Stimulated activated naive B cell treated with anti-CD40 and anti-IgM and Interleukin-4, amounts not matched to agents 10 μg/mL and 1 μg/mL and 100 μg/mL, for 72 hours (primary cell): ENCODE measurements at regions not wholly inside any gene's neighbourhood (a gene's known extent, or its start where the extent isn't known, plus 50 kb on each side); places are given as distances from the start of the nearest gene placed in this dataset.
"Not testable (repeated sequence)": the region's sequence is repeated elsewhere in the genome, so short reads cannot be mapped to it uniquely, and the experiment has no call there.

Source experiments
- ATAC-seq, 2 donors: fragments of 150-1000 bp; cut with Tn5 transposase; replicated peaks; 2 replicates each; pipeline ENCODE4 v1.10.0; 2021; ENCODE audit warnings: moderate library complexity in 1 of 2
- DNase-seq: peaks from one replicate; pipeline ENCODE4 v3.0.0; 2021
- H3K27ac Mint-ChIP-seq: one replicate; pipeline ENCODE4 v1.8.0; 2022; ENCODE audit warnings: mild to moderate bottlenecking, mixed read lengths
- H3K27me3 Mint-ChIP-seq, 2 donors: one replicate each; pipeline ENCODE4 v1.8.0; 2022; ENCODE audit warnings: mixed read lengths in 2 of 2
- H3K36me3 Mint-ChIP-seq, 2 donors: one replicate each; pipeline ENCODE4 v1.8.0; 2022; ENCODE audit warnings: mixed read lengths in 2 of 2, mild to moderate bottlenecking in 1 of 2
- H3K4me1 Mint-ChIP-seq, 2 donors: one replicate each; pipeline ENCODE4 v1.8.0; 2022; ENCODE audit warnings: mixed read lengths in 2 of 2, mild to moderate bottlenecking in 1 of 2
- H3K4me3 Mint-ChIP-seq, 2 donors: one replicate each; pipeline ENCODE4 v1.8.0; 2022; ENCODE audit warnings: mild to moderate bottlenecking in 2 of 2, mixed read lengths in 2 of 2, moderate library complexity in 1 of 2
- H3K9me3 Mint-ChIP-seq, 2 donors: one replicate each; pipeline ENCODE4 v1.8.0; 2022; ENCODE audit warnings: mixed read lengths in 2 of 2, mild to moderate bottlenecking in 1 of 2

DNA sequence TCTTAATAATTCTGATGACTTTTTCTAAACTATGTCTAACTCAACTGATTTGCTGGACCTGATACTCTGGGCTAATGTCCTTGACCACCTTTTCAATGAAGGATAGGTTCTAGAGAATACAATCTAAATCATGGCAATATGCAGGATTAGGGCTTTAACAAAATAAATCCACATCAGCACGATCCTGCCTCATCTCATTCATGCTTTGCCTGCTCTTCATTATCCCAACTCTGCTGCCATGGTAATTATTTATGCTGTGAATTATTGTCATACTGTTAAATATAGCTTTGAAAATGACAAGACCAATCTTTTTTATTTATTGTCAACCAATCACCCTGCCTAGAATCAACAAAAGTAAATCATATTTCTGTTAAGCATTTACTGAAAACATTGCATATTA is 2176.7 kb upstream of the AGA start:
- H3K4me3 Mint-ChIP-seq = no peak overlapping the region
- no peaks in the 10 kb centered on the region for H3K27me3 Mint-ChIP-seq
- DNase-seq (no peak), ATAC-seq (no peak)
- no peaks in the 10 kb centered on the region for H3K4me1 Mint-ChIP-seq
- no peaks in the 10 kb centered on the region for H3K36me3 Mint-ChIP-seq
- H3K27ac Mint-ChIP-seq = no peak overlapping the region
- H3K9me3 Mint-ChIP-seq = no peaks in the 10 kb centered on the region

DNA sequence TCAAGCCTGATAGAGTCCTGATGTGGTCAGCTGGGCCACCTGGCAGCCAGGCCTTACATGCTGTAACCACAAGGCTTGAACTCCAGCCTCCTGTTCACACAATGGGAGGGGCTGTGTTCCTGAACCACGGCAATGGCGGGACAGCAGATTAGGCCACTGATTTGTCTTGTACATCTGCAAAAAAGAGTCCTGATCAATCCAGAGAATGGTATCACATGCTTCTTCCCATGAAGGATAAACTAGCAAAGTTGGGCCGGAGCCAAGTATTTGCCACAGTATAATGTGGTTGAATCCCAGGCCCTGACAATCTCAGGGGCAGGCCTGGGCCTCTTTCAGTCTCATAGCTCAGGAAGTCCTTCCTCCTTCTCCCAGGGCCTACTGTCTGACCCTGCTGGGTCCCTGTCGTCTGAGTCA is 2182.5 kb upstream of the AGA start:
- Mint-ChIP-seq H3K9me3 (no peaks in the 10 kb centered on the region), H3K4me1 (no peaks in the 10 kb centered on the region), H3K27me3 (no peaks in the 10 kb centered on the region), H3K4me3 (no peak overlapping the region), H3K36me3 (no peaks in the 10 kb centered on the region), H3K27ac (no peak overlapping the region)
- no peak for ATAC-seq
- no peak for DNase-seq

DNA sequence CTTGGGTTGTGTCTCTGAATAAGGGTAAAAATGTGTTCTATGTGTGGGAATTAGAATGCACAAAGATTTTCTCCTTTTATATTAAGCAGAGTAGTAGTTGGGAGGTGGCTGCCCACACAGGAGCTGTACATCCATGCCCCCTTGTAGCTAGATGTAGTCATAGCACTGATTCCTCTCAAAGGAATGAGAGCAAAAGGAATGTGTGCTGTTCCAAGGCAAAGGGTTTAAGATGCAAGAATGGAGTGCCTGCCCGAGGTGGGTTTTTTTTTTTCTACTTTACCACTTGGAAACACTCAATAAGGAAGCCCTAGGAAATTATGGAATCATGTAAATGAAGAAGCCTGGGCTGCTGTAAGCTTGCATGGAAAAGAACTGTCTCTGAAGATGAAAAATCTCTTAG is 2183.2 kb upstream of the AGA start:
- DNase-seq (no peak), ATAC-seq (no peak)
- Mint-ChIP-seq H3K36me3 (no peaks in the 10 kb centered on the region), H3K4me1 (no peaks in the 10 kb centered on the region), H3K9me3 (no peaks in the 10 kb centered on the region), H3K27me3 (no peaks in the 10 kb centered on the region), H3K27ac (no peak overlapping the region), H3K4me3 (no peak overlapping the region)

DNA sequence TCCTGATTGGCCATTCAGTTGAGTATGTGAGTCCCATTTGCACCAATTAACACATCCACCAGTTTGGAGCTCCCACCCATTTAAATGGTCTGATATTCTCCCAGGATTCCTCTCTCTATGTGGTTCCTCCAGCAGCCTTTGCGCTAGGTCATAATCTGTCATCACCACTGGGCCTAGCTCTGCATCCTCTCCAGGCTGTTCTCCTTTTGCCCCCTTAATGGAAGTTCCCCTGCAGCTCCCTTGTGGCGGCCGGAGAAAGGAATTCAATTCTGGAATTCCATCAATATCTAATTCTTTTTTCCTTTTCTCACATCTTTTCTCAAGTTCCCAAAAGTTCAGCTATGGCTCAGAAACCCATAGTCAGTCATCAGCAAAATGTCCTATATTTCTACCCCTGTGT is 2184.4 kb upstream of the AGA start:
- Mint-ChIP-seq H3K36me3 (no peaks in the 10 kb centered on the region), H3K4me1 (no peaks in the 10 kb centered on the region), H3K9me3 (no peaks in the 10 kb centered on the region), H3K27me3 (no peaks in the 10 kb centered on the region), H3K27ac (no peak overlapping the region), H3K4me3 (no peak overlapping the region)
- ATAC-seq (no peak), DNase-seq (no peak)

DNA sequence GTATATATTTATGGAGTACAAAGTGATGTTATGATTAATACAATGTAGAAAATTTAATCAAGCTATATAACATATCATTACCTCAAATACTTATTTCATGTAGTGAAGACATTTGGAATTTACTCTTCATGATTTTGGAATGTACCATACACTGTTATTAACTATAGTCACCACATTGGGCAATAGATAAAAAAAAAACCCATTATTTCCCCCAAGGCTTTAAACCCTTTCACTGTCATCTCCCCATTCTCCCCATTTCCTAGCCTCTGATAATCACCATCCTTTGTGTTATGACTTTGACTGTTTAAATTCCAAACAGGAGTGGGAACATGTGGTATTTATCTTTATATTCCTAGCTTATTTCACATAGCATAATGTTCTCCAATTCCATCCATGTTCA is 2189.1 kb upstream of the AGA start:
- Mint-ChIP-seq H3K4me3 (no peak overlapping the region), H3K27me3 (no peaks in the 10 kb centered on the region), H3K27ac (no peak overlapping the region), H3K4me1 (no peaks in the 10 kb centered on the region), H3K9me3 (no peaks in the 10 kb centered on the region), H3K36me3 (no peaks in the 10 kb centered on the region)
- no peak for DNase-seq
- no peak for ATAC-seq

DNA sequence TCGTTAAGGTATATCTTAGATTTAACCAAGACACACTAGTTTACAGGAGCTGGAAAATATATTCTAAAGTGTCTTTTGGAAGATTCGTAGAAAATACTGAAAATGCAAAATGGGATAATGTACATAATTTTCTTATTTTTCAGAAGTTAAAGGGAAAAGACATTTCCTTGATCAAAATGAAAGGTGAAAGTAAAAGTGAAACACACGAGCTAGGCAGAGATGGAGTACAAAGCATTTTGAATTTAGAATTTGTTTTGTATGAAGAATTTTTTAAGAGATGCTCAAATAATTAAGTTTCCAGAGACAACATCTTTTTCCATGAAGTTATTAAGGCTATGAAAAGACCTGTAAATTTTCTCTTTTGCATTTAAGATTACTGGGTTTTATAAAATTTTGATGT is 2192.6 kb upstream of the AGA start:
- ATAC-seq = no peak

DNA sequence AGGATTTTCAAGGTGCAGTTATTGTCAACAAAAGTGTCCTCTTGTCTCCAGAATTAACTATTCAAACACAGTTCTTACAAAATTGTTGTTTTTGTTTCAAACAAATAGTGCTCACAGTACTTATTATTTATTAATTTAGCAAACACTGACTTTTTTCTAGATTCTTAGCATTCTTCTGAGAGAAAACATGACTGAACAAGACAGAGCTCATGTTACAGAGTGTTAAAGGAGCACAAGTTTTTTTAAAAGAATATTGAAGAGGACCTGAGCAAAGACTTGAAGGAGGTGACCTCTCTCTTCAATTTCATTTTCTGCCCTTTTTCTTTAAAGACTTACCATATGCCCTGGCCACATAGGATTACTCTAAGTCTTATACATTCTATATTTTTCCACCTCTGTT is 2220.3 kb upstream of the AGA start:
- H3K27ac Mint-ChIP-seq = no peak overlapping the region
- H3K27me3 Mint-ChIP-seq = no peaks in the 10 kb centered on the region
- H3K36me3 Mint-ChIP-seq = no peaks in the 10 kb centered on the region
- H3K4me3 Mint-ChIP-seq = no peak overlapping the region
- H3K9me3 Mint-ChIP-seq = peaks cover 7 to 12% of the 10 kb centered on the region in 2 donors
- ATAC-seq (no peak), DNase-seq (no peak)
- no peaks in the 10 kb centered on the region for H3K4me1 Mint-ChIP-seq

More for the DNA sequence above, 2192.6 kb upstream of the AGA start:
- Mint-ChIP-seq H3K36me3 (no peaks in the 10 kb centered on the region), H3K4me3 (no peak overlapping the region), H3K27me3 (no peaks in the 10 kb centered on the region), H3K4me1 (no peaks in the 10 kb centered on the region), H3K9me3 (peaks cover 0 to 2% of the 10 kb centered on the region in 2 donors), H3K27ac (no peak overlapping the region)
- DNase-seq = no peak

DNA sequence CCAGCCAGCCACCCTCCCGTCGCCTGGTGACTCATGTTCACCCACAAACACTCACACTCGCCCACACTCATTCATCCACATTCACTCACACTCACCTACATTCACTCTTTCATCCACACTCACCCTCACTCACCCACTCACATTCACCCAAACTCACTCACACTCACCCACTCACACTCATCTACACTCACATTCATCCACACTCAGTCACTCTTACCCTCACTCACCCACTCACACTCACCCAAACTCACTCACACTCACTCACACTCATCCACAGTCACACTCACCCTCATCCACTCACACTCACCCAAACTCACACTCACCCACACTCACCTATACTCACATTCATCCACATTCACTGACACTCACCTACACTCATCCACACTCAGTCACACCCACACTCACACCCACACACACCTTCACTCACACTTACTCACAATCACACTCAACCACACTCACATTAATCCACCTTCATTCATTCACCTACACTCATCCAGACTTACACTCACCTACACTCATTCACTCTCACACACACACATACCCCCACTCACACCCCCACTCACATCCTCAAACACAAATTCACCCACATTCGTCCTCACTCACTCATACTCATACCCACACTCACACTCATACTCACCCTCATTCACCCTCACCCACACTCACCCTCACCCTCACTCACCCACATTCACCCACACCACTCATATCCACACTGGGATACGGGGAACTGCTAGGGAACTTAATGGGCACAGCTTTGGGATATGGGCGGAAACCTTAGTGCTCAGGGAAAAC is 2221.6 kb upstream of the AGA start:
- ATAC-seq (no peak), DNase-seq (no peak)
- H3K9me3 Mint-ChIP-seq = peaks cover 7 to 12% of the 10 kb centered on the region in 2 donors
- no peak overlapping the region for H3K27ac Mint-ChIP-seq
- no peaks in the 10 kb centered on the region for H3K27me3 Mint-ChIP-seq
- no peaks in the 10 kb centered on the region for H3K4me1 Mint-ChIP-seq
- no peaks in the 10 kb centered on the region for H3K36me3 Mint-ChIP-seq
- no peak overlapping the region for H3K4me3 Mint-ChIP-seq

DNA sequence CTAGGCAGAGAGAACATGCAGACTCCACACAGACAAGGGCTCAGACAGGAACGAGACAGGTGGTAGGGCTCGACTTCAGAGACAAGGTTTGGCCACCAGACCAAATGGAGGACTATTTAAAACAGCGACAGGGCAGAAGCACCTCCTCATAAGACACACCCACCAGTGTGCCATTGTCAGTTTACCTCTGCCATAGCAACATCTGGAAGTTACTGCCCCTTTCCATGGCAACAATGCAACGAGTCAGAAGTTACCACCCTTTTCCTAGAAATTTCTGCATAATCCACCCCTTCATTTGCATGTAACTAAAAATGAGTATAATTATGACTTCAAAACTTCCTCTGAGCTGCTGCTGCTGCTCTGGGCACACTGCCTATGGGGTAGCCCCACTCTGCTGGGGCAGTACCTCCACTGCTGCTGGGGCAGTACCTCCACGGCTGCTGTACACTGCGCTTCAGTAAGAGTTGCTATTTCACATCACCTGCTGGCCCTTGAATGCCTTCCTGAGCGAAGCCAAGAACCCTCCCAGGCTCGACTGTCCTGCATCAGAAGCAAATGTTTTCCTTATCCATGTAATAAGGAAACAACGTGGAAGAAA is 2222.3 kb upstream of the AGA start:
- Mint-ChIP-seq H3K27ac (no peak overlapping the region), H3K36me3 (no peaks in the 10 kb centered on the region), H3K4me1 (no peaks in the 10 kb centered on the region), H3K9me3 (peaks cover 7 to 12% of the 10 kb centered on the region in 2 donors), H3K4me3 (no peak overlapping the region), H3K27me3 (no peaks in the 10 kb centered on the region)
- peak; percentile 90 to 95 for ATAC-seq
- DNase-seq = peak; percentile 8

DNA sequence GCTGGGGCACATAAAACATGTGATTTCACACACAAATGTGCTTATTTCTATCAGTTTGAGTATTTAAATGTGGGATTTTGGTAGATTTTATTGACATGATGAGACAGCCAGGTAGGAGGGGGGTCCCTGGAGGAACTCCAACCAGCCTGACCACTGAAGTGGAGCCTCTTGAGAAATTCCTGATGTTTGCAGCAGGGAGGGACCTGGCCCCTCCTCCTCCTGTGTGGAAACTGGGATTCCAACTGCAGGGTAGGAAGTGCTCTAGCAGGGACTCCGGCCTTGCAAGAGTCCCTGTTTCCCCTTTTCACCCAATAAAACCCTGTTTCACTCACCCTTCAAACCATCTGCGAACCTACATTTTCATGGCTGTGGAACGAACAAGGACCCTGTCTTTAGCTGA is 2224.0 kb upstream of the AGA start:
- DNase-seq (no peak), ATAC-seq (no peak)
- Mint-ChIP-seq H3K36me3 (no peaks in the 10 kb centered on the region), H3K27me3 (no peaks in the 10 kb centered on the region), H3K4me3 (no peak overlapping the region), H3K27ac (no peak overlapping the region), H3K9me3 (peaks cover 7 to 10% of the 10 kb centered on the region in 2 donors), H3K4me1 (no peaks in the 10 kb centered on the region)

DNA sequence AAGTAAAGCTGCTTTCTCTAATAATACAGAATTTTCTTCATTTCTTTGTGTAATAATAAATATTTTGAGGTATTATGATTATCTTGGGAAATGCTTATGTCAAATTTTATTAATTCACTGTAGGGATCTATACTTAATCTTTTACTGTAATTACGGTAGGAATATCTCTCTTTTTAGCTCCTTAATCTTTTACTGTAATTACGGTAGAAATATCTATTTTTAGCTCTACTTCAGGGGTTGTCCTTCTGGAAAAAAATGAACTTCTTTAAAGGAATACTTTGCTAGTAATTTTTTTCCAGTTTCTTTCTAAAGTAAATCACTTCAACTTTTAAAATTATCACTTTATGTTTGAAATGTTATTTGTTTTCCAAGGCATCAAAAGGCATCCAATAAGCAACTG is 2229.4 kb upstream of the AGA start:
- Mint-ChIP-seq H3K4me1 (no peaks in the 10 kb centered on the region), H3K27me3 (no peaks in the 10 kb centered on the region), H3K36me3 (no peaks in the 10 kb centered on the region), H3K9me3 (peaks cover 0 to 9% of the 10 kb centered on the region in 2 donors), H3K27ac (no peak overlapping the region), H3K4me3 (no peak overlapping the region)
- ATAC-seq (no peak), DNase-seq (no peak)

DNA sequence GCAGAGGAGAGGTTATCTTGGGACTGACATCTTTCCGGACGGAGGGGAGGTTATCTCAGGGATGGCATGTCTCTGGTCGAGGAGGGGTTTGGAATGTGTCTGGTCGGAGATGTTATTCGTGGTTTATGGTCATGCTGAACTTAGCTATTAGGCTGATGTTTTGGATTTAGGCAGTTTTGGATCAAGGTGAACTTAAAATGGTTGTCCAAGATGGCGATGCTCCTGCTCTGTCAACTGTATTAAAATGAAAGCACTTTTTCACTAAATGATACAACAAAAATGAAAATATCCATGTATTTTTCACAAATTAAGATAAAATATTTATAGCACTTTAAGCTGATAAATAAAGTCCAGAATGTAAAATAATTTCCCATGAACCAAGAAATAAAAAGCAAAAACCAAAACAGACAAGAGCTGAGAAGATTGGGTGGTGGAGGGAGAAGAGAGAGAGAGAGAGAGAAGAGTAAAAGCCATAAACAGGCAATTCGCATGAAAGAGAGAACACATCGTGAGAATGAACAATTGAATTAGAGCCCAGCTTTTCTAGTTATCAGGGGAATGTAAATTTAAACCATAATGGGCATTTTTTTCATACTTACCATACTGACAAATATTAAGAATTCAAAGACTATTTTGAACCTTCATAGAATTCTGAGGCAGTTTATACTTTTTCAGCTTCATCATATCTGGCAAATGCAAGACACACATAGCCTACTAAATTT is 2236.0 kb upstream of the AGA start:
- ATAC-seq = no peak
- H3K36me3 Mint-ChIP-seq = no peaks in the 10 kb centered on the region
- H3K4me1 Mint-ChIP-seq = no peaks in the 10 kb centered on the region
- H3K27ac Mint-ChIP-seq = no peak overlapping the region
- no peaks in the 10 kb centered on the region for H3K27me3 Mint-ChIP-seq
- H3K9me3 Mint-ChIP-seq = peaks cover 6 to 16% of the 10 kb centered on the region in 2 donors
- H3K4me3 Mint-ChIP-seq = no peak overlapping the region
- no peak for DNase-seq

DNA sequence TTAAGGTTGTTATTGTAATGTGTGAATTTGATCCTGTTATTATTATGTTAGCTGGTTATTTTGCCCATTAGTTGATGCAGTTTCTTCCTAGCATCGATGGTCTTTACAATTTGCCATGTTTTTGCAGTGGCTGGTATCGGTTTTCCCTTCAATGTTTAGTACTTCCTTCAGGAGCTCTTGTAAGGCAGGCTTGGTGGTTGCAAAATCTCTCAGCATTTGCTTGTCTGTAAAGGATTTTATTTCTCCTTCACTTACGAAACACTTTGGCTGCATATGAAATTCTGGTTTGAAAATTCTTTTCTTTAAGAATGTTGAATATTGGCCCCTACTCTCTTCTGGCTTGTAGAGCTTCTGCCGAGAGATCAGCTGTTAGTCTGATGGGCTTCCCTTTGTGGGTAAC is 2241.4 kb upstream of the AGA start:
- not testable (repeated sequence) for H3K4me1 Mint-ChIP-seq, H3K27ac Mint-ChIP-seq, H3K27me3 Mint-ChIP-seq, H3K36me3 Mint-ChIP-seq, H3K9me3 Mint-ChIP-seq, DNase-seq, H3K4me3 Mint-ChIP-seq, ATAC-seq

DNA sequence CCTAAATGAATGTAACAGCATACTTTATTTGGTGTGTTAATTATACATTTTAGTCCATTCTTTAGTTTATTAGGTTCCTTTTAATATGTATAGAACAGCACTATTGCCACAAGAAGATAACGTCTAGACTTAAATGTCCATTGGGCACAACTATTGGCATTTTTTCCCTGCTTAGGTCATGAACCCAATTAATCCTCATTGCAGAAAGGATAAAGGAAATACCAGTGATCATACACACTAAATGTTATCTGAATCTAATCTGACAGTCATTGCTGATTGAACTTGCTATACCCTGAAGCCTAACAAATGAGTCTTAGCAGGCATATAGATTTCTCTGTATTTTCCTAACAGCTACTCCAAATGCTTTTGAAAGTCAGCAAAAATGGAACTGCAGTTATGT is 2250.0 kb upstream of the AGA start:
- Mint-ChIP-seq H3K27me3 (no peaks in the 10 kb centered on the region), H3K4me3 (no peak overlapping the region), H3K27ac (no peak overlapping the region), H3K36me3 (no peaks in the 10 kb centered on the region), H3K4me1 (no peaks in the 10 kb centered on the region), H3K9me3 (no peaks in the 10 kb centered on the region)
- ATAC-seq = no peak
- no peak for DNase-seq

DNA sequence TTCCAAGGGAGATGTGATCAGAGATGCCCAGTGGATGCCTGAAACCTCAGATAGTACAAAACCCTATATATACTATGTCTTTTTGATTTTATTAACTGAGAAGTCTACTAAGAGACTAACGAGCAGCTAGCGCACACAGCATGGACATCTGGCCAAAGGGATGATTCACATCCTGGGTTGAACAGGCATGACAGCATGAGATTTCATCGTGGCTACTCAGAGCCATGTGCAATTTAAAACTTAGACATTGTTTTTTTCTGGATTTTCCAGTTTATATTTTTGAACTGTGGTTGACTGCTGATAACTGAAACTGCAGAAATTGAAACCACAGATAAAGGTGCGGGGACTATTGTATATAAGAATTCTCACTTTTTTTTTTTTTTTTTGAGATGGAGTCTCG is 2252.9 kb upstream of the AGA start:
- Mint-ChIP-seq H3K36me3 (no peaks in the 10 kb centered on the region), H3K4me1 (no peaks in the 10 kb centered on the region), H3K27me3 (no peaks in the 10 kb centered on the region), H3K9me3 (no peaks in the 10 kb centered on the region), H3K4me3 (no peak overlapping the region), H3K27ac (no peak overlapping the region)
- ATAC-seq (no peak), DNase-seq (no peak)
